ENCODE measurements at regions not wholly inside any gene's neighbourhood (a gene's known extent, or its start where the extent isn't known, plus 50 kb on each side); places are given as distances from the start of the nearest gene placed in this dataset.

DNA sequence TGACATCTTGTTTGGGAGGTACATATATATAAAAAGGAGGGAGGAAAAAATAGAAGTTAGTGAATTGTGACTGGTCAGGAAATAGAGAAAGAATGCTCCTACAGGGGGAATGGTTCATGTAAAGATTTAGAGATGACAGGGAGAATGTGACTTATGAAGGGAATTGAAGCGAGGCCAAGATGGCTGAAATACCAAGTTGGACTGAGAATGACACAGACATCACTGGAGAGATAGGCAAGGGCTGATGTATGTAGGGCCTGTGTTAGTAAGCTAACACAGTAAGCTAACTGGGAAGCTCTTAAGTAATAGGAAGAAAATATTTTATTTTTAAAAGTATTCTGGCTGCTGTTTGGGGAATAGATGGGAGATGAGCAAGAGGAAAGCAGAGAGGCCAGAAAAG lies 286.3 kb downstream of the NNT start:
- intact Hi-C loops (cut with DNase I): no loop called here

DNA sequence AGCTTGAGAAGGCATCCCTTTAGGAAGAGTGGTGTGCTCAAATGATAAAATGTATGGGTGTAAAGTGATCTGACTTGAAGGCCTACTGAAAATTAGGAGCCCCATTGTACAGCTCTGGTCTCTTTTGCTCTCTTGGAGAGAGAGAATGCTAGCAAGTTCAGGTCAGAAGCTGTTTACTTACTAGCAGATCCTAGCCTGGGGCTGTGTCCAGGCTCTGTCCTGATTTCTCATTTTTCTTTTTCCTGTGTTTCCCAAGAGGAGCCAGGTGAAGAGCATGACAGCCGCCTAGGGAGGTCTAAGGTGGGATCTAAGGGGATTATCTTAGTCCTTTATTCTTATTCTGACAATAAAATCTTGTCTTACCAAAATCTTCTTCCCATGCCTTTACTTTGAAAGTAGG lies 272.8 kb downstream of the NNT start:
- TF ChIP-seq, protein P1, sequence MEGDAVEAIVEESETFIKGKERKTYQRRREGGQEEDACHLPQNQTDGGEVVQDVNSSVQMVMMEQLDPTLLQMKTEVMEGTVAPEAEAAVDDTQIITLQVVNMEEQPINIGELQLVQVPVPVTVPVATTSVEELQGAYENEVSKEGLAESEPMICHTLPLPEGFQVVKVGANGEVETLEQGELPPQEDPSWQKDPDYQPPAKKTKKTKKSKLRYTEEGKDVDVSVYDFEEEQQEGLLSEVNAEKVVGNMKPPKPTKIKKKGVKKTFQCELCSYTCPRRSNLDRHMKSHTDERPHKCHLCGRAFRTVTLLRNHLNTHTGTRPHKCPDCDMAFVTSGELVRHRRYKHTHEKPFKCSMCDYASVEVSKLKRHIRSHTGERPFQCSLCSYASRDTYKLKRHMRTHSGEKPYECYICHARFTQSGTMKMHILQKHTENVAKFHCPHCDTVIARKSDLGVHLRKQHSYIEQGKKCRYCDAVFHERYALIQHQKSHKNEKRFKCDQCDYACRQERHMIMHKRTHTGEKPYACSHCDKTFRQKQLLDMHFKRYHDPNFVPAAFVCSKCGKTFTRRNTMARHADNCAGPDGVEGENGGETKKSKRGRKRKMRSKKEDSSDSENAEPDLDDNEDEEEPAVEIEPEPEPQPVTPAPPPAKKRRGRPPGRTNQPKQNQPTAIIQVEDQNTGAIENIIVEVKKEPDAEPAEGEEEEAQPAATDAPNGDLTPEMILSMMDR (IDR thresholded peaks at IDR 0.05): no peak
- no peaks in the 10 kb centered on the region for H3K27me3 ChIP-seq
- no peak overlapping the region for H3K4me3 ChIP-seq
- no peaks in the 10 kb centered on the region for H3K9me3 ChIP-seq
- DNase-seq (ENCODE audit: low spot score in 2 of 2): no peak
- no peaks in the 10 kb centered on the region for H3K36me3 ChIP-seq
- intact Hi-C loops (cut with DNase I): no loop called here
- H3K27ac ChIP-seq: no peak overlapping the region
- H3K4me1 ChIP-seq: no peaks in the 10 kb centered on the region

More for the DNA sequence above, 286.3 kb downstream of the NNT start:
- H3K36me3 ChIP-seq: no peaks in the 10 kb centered on the region
- no peaks in the 10 kb centered on the region for H3K27me3 ChIP-seq
- no peaks in the 10 kb centered on the region for H3K4me1 ChIP-seq
- DNase-seq (ENCODE audit: low spot score in 2 of 2): no peak
- H3K27ac ChIP-seq: no peak overlapping the region
- no peaks in the 10 kb centered on the region for H3K9me3 ChIP-seq
- H3K4me3 ChIP-seq: no peak overlapping the region
- TF ChIP-seq, protein P1 (IDR thresholded peaks at IDR 0.05): no peak

DNA sequence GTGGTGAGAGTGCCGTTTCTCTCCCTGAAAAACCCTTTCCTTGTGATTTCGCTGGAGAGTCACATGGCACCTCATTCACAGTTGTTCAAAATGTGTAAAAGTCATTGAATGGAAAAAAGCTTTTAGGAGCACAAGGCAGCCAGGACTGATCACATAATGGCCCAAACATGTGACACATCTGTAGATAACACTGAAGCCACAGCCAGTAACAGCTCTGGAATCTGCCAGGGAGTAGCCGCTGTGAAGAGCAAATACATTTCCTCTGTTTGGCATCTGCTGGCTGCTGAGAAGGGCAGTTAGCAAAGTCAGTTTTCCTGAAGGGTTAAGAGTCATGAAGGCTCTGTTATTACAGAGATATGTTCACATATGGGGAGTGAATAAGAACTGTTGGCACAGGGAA lies 271.8 kb downstream of the NNT start:
- Histone ChIP-seq H3K27ac (no peak overlapping the region), H3K9me3 (no peaks in the 10 kb centered on the region), H3K27me3 (no peaks in the 10 kb centered on the region), H3K36me3 (no peaks in the 10 kb centered on the region), H3K4me1 (no peaks in the 10 kb centered on the region), H3K4me3 (no peak overlapping the region)
- intact Hi-C loops (cut with DNase I): no loop called here
- no peak for DNase-seq (ENCODE audit: low spot score in 2 of 2)
- TF ChIP-seq, protein P1 (IDR thresholded peaks at IDR 0.05): no peak

DNA sequence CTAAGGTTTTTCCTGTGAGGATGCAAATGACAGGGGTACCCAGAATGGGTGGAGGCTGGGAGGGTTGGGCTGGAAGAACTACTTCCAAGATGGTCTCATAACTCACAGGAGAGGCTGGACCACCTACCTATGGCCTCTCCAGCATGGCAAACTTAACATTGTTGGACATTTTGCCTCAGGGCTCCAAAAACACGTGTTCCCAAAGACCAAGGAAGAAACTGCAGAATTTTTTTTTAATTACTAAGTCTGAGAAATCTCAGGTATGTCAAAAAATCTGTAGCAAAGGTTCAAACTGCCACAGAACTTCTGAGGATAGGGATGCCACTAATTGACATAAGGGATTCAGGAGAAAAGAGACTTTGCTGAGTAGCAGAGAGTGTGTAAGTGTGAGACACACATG lies 270.8 kb downstream of the NNT start:
- H3K4me3 ChIP-seq: no peak overlapping the region
- intact Hi-C loops (cut with DNase I): no loop called here
- H3K27me3 ChIP-seq: no peaks in the 10 kb centered on the region

DNA sequence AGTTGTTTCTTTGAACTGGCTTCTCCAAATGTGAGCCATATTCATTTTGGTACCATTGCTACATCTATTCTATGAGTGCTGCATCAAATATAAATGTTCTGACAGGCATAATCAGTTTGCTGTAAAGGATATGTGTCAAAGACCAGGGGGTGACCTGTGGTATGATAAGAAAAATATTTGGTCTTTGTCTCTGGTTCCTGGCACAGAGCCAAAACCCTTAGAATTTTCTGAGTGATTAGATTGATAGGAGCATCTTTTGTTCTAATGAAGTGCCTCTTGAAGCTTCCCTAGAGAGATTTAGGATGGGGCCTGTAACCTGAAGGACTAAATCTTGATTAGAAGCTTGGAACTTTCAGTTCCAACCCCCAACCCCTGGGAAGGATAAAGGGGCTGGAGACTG lies 256.3 kb downstream of the NNT start:
- Histone ChIP-seq H3K4me1 (no peaks in the 10 kb centered on the region), H3K9me3 (no peaks in the 10 kb centered on the region), H3K4me3 (no peak overlapping the region), H3K27ac (no peak overlapping the region), H3K27me3 (no peaks in the 10 kb centered on the region), H3K36me3 (no peaks in the 10 kb centered on the region)
- intact Hi-C loops (cut with DNase I): no loop called here
- DNase-seq (ENCODE audit: low spot score in 2 of 2): no peak
- TF ChIP-seq, protein P1 (IDR thresholded peaks at IDR 0.05): no peak

More for the DNA sequence above, 270.8 kb downstream of the NNT start:
- H3K27ac ChIP-seq: no peak overlapping the region
- H3K4me1 ChIP-seq: no peaks in the 10 kb centered on the region
- H3K9me3 ChIP-seq: no peaks in the 10 kb centered on the region
- no peak for DNase-seq (ENCODE audit: low spot score in 2 of 2)
- no peaks in the 10 kb centered on the region for H3K36me3 ChIP-seq
- TF ChIP-seq, protein P1 (IDR thresholded peaks at IDR 0.05): no peak

DNA sequence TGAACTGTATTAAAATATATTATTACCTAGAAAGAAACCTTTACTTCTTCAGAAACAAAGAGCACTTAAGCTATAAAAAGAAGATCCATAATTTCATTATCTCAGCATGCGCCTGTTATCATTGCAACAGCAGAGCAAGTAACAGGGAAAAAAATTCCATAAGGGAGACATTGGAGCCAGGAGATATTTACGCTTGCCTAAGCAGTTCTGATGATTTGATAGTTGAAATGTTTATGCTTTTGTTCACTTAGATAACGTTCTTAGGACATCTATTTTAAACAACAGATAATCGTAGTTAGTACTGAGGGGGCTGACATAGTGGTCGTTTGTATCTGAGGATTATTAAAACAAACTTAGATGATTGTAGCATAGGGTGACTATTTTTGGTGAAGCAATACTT lies 252.5 kb downstream of the NNT start:
- H3K36me3 ChIP-seq: no peaks in the 10 kb centered on the region

More for the DNA sequence above, 252.5 kb downstream of the NNT start:
- intact Hi-C loops (cut with DNase I): no loop called here
- H3K9me3 ChIP-seq: no peaks in the 10 kb centered on the region
- no peaks in the 10 kb centered on the region for H3K4me1 ChIP-seq
- H3K27ac ChIP-seq: no peak overlapping the region
- no peak for DNase-seq (ENCODE audit: low spot score in 2 of 2)
- no peaks in the 10 kb centered on the region for H3K27me3 ChIP-seq
- no peak overlapping the region for H3K4me3 ChIP-seq
- TF ChIP-seq, protein P1 (IDR thresholded peaks at IDR 0.05): no peak
